Pons (tissue), 1 donor: ENCODE measurements at regions not wholly inside any gene's neighbourhood (a gene's known extent, or its start where the extent isn't known, plus 50 kb on each side); places are given as distances from the start of the nearest gene placed in this dataset.

ENCODE experiments used
- DNase-seq: peaks from one replicate; pipeline ENCODE4 v3.0.0-alpha.2; 2016; ENCODE audit warnings: low spot score

DNA sequence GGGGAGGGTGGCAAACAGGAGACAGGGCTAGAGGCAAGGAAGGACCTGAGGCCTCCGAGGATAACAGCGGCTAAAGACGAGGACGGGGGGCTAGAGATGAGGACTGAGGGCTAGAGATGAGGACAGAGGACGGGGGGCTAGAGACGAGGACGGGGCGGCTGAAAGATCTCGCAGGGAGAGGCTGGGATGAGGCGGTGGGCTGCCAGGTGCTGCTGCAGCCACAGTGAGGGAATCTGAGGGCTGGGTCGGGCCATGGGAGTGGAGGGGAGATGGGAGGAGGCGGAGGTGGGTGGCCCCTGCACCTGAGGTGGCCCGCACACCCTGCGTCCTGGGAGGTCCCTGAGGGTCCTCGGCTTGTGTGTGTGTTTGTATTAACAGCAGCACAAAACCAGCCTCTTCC is 350.2 kb upstream of the SALL3 start:
- no peak for DNase-seq

DNA sequence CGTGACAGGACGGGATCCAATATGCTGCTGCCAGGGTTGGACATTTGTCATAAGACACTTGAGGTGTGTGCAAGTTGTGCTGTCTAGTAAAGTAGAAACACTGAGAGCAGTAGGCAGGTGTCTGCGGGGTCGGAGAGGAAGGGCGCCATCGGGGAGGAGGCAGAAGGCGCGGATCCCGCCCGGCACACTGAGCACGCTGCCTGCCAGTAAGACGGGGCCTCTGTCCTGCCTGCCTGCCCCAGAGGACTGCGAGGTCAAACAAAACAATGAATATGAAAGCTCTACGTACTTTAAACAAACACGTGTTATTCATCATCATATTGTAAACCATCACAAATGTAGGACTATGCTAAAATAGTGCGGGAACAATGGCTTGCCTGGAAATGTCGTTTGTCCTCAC is 349.3 kb upstream of the SALL3 start:
- DNase-seq, result no peak

DNA sequence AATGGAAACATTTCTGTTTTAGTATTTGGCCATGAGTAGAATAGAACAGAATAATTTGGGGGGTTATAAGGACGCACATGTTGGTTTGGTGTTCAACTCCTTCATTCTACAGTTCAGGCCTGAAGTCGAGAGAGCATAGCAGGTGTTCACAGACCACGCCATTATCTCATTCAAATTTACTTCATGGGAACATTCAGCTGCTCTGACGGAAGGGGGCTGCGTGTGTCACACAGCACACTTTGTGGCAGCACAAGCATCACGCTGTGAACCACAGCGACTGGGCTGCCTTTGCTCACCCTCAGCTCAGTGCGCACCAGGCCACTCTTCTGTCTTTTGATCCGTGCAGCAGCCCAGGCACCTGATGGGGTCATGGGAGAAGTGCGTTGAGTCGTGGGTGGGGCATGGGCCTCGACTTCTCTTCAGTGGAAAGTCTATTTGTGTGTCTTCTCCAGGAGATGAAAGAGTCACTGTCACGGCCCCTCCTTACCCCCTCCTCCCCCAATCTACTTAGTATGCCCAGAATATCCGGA is 348.6 kb upstream of the SALL3 start:
- no peak for DNase-seq

DNA sequence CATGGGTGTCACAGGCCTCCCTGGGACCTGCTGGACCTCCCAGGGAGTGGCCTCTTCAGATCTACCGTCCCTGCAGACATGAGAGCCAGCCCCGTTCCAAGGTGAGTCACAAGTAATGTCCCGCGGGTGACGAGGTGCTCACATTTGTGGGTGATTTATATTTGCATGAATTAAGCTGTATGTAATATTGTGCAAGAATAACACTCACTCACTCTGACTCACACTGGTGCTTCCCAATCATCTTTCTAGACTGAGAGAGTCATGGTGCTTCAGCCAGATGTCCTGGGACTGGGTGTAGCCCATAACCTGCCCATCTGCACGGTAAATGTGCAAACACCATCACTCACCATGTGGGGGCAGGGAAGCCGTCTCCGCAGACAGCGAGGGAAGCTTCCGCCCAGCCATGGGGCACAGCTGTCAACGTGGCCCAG is 347.5 kb upstream of the SALL3 start:
- no peak for DNase-seq

DNA sequence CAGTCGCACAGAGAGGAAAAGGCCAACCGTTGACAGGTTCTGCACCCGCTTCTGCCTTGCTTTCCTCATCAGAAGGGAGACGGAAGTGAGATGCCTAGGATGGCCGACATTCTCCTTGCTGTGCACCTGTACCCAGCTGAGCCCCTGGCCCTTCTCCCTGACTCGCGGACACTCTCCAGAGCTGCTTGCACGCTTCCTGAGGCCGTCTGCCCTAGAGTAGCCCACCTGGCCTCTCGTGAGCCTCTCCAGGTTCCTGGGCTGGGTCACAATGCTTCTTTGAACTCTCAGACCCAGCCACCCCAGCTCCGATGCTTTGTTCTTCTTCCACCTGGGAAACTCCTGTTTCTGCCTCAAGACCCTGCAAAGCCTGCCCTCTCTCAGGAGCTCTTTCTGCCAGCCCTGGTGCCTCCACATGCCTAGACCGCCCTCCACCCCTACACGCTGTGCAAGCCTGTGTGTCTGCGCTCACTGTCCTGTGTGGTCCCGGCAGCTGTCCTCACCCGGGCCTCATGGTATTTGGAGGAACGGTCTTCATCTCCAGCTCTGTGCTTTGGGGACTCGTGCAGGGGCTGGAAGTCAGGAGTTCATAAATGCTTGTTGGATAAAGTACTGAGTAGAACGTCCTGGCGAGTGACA is 345.4 kb upstream of the SALL3 start:
- DNase-seq, result no peak

DNA sequence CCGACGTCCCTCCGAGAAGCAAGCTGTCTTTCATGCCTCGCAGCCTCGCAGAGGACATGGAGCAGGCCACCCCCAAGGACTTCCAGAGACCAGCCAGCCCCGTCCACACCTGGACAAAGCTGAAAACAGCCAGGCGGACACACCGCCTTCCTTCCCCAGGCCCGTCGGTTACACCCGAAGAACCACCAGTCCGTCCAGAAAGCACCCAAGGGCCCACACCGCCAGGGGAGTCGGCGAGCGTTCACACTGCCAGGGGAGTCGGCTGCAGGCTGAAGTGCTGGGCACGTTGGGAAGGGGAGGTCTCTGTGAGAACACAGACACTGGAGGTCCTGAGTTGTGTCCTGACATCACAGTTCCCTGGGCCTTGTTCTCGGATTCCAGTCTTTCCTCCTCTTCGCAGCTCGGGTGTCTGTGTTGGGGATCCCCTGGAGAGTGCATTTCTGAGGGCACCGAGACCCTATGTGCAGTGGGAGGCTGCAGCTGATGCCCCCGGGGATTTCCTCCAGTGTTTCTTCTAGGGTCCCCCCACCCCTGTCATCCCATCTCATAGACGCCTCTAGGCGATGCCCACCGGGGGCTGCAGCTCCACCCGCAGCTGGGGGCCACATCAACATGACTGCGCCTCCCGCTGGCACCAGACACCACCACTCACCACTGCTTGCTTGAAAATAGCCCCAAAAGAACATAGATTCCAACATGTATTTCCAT is 344.4 kb upstream of the SALL3 start:
- DNase-seq, result no peak

DNA sequence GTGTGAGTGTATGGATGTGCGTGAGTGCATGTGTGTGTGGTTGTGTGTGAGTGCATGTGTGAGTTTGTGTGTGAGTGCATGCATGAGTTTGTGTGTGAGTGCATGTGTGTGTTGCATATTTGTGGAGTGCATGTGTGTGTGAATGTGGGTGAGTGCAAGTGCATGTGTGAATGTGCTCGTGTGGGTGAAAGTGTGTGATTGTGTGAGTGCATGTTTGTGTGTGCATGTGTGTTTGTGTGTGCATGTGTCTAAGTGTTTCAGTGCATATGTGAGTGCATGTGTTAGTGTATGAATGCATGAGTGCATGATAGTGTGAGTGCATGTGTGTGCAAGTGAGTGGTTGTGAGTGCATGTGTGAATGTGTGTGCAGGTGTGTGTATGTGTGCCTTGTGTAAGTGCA is 343.4 kb upstream of the SALL3 start:
- DNase-seq, result no peak

DNA sequence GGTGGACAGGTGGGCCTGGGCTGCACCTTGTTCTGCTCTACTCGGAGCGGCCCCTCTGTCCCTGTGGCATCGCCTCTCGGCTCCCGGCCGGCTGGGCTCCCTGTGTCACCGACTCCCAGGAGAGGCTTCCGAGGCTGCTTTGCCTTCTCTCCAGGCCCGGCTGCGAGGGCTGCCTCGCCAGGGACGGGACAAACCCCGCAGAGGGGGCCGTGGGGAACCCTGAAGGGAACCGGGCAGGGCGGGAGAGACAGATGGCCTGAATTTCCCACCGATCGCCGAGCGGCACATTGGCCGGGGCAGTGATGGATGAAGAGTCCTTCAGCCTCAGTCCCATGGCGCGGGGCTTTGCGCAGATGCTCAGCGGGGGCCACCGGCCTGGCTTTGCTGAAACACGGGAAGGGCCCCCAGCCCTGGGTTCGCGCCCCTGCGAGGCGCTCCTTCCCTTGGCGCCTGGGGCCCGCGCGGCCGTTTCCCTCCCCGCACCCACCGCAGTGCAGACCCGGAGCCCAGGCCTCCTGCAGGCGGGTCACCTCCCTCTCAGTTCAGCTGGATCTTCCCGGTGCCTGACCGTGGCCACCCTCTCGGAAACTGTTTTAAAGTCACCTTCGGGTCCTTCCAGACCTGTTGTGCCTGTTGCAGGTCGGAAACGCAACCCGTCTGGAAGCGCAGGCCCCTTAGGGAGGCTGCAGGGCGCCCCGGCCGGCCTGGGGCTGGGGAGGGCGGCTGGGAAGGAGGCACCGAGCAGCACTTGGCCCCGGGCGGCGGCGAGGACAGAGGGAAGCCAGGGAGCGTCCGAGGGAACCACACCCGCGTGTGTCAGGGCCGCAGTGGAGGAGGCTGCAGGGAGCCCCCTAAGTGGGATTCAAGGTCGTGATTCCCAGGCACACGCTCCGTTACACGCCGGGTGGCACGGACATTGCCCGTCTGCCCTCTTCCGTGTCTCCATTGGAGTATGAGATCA is 341.9 kb upstream of the SALL3 start:
- no peak for DNase-seq

DNA sequence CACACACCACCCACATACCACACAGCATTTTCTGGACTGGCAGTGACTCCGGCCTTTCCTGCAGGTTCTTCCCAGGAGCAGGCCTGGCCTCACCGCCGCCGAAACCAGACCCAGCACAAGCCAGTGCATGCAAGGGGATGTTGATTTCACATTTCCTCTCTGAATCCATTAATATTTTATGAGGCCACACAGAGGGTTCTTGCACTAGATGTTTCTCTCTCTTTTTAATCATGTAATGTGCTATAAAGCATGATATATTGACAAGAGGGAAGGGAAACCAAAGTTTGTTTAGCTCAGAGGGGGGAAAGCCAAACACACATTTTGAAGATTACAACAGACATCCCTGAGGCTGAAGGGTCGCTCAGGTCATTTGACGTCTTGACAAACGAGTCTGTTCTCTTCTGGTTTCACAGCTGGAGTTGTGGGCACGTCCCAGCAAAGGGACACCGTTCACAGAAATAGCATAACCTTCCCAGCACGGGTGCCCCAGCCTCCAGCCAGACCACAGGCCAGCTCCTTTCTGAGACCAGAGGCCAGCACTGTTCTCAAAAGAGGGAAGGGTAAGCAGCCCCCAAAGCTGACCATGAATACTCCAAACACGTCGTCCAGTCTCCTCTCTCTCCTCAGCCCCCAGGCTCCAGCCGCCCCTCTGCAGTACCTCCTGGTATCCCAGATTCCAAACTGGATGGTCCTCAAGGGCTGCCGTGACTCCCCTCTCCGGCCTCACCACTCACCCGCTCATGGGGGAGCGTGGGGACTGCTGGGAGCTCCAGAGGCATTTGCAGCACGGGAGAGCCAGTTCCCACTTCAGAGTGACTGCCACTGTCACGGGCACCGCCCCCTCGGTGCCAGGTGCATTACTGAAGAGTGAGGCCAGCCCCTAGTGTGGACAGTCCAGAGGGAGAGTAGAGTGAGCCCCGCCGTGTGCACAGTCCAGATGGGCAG is 340.3 kb upstream of the SALL3 start:
- no peak for DNase-seq

DNA sequence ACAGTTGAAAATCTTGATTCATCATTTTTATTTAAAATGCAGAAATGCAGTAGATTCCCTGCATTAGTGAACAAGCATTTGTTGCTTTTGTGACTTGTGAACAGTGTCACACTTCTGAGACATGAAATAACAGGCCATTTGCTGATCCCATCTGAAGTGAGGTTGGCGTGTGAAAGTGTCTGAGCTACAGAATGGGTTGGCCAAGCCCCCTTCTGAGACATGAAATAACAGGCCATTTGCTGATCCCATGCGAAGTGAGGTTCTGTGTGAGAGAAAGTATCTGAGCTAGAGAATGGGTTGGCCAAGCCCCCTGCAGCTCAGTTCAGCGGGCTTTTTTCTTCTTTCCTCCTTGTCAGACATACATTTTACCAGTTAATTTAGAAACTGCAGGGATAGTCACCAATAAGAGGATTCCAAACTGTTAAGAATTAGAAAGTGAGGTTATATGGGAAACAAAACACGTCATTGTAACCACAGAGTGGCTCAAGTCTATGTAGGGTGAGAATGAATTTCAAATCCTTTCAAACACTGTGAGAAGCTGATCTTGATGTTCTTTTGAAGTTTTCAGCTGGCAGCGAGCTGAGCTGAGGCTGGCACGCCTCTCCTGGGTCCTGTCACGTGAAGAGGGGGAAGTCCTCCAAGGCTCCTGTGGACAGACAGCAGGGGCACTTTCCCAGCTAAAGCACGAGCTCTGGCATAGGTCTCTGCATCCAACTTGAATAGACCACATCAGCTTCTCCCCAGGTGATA is 339.2 kb upstream of the SALL3 start:
- peak; percentile 17 for DNase-seq

DNA sequence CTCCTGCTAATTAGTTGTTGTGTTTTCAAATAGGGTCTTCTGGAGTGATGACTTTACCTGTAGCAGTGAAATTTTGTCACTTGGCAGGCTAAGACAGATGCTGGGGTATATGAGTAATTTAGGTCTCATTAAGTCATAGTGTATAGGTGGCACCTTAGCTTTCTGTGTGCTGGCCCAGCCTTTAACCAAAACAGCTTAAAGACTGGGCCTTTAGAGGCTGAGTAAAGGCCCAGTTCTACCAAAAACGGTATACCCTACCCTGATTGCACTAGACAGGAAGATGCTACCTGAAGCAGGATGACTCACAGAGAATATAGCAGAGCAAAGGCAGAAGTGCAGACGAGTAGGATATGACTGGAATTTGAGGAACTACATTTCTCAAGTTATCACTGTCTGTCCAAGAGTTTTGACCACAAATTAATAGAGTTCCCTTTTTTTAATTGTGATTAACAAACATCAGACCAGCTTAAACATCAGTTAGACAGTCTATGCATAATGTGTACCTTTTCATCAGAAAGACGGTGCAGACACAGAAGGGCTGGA is 337.9 kb upstream of the SALL3 start:
- DNase-seq, result peak; percentile 11

DNA sequence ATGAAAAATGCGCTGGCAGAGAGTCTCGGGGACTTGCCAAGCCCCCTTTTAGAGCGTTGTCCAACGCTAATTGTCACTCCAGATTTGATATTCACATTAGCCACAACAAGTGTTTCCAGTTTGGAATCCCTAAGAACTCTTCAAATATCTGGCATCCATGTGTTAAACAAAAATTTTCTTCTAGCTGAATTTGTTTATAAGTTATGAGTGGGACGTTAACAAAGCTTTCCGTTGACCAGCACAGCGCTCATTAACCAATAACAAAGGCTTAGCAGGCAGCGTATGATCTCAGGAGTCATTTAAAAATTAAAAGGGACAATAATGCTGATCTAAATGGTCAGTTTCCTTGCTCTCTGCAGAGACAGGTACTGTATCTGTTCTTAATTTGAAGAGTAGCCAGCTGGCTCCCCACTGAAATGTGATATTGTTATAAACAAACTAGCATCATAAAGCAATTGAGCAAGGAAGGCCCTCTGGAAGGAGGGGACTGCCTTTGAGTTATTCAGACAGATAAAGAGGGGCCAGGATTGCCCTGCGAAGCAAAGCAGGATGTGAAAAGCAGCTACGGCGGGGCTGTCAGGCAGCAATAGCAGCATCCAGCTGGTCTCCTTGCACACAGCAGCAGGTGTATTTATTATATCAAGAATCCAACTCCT is 337.2 kb upstream of the SALL3 start:
- no peak for DNase-seq

DNA sequence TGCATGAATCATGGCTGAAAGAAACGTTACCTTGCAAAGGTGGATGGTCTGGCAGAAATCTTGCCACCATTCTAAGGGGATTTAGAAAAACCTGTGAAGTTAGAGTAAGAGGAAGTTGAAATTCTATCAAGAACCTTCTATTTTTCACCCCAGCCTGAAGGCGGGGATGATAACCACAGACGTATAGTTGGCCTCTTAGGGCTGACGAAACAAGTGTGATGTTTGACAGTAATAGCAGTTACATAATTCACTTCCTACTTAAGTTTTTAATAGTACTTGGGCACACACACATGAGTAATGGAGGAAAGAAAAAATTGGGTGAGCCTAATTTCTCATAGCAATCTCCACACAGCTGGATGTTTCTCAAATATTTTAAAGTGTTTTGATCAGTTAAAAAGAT is 336.6 kb upstream of the SALL3 start:
- peak; percentile 43 for DNase-seq

DNA sequence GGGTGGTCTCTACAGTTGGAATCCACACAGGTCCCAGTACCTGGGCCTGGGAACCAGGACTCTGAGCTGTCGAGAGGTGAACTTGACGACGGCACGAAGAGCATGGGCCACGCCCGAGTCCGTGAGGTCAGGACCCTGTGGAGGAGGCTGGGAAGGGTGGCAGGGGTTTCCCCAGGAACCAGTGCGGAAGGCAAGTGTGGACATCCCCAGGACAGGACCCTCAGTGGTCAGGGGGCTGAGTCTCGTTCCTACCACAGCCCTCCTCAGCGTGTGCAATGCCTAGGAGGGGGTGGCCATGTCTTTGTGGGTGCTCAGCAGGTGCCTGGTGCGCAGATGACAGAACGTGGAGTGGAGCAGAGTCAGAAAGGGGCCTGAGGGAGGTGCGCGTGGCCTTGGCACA is 335.6 kb upstream of the SALL3 start:
- no peak for DNase-seq

DNA sequence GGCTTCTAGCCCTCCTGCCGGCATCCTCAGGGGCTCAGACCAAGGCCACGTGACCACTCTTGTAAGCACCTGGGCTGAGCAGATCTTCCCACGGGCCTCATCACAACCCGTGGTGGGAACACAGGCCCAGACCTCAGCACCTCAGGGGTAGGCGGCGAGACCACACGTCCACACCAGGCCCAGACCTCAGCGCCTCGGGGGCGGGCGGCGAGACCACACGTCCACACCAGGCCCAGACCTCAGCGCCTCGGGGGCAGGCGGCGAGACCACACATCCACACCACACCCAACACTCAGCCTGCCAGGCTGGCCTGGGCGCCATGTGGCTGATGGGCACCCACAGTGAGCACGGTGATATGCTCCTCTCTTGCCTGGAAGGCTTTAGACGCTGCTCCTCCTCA is 334.4 kb upstream of the SALL3 start:
- no peak for DNase-seq

DNA sequence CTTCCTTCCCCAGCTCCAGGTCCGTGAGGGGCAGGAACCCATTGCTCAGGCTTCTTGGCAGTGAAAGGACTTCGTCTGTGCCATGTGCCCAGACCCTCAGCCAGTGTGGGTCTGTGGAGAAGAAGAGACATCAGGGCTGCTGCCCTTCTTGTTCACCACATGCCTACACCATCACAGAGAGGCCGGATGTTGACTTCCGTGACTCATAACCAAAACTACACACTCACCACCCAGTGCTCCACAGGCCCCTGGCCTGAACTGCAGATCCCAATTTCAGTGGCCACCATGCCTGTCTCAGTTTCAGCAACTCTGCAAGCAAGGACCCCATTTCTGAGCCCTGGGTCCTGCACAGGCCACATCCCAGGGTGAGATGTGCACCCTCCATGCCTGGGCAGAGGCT is 332.6 kb upstream of the SALL3 start:
- DNase-seq, result no peak

DNA sequence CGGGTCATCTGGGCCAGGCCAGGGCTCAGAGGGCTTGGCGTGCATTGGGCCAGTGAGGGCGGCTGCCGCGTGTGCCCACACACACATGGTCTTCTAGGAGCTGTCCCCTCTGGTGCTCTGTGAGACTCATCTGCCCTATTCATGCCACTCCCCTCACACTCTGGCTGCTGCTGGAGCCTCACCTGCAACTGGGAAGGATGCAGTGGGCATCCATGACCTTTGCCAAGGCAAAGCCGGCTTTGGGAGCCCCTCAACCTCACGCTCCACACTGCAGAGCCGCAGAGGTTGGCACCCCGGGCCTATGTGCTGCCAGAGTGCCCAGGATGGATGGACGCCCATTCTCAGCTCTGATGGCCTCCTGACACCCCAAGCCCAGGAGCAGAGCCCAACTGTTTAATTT is 330.2 kb upstream of the SALL3 start:
- no peak for DNase-seq

DNA sequence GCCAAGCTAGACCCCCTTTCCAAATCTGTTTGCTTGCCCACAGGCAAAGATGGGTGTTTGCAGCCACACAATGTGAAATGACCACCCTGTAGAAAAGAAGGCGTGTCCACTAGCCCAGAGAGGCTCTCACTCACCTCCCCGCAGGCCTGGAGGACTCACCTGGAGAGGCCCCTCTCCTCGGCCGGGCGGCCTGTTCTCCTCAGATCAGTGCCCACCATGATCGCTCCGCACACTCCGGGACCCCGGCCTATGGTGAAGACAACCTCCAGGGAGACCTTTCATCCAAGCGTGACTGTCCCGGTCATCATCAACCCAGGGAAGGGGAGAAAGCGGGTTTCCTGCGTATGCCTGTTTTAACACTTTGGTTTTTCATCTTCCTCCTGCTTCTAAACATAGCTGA is 328.7 kb upstream of the SALL3 start:
- DNase-seq, result no peak

DNA sequence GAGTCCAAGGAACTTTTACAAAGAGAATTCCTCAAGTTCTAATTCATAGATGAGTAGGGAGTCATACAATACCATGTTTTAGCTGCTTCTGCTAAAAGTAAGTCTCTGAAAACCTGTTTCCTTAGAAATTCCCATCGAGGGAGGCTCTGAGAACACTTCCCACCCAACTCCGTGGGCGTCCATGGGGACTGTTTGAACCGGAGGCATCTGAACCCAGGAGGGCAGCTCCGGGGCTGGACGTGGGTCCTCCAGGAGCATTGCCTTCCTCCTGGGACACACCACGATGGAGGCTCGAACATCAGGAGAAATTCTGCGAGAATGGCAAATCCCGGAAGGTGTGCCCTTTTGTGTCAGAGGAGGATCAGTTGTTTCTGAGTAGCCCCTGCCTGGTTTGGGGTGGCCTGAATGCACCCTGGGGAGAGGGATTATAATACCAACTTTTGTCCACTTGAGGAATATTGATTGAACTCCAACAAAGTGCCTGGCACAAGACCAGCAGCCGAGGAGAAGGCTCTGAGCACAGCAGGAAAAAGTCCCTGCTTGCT is 327.5 kb upstream of the SALL3 start:
- no peak for DNase-seq

DNA sequence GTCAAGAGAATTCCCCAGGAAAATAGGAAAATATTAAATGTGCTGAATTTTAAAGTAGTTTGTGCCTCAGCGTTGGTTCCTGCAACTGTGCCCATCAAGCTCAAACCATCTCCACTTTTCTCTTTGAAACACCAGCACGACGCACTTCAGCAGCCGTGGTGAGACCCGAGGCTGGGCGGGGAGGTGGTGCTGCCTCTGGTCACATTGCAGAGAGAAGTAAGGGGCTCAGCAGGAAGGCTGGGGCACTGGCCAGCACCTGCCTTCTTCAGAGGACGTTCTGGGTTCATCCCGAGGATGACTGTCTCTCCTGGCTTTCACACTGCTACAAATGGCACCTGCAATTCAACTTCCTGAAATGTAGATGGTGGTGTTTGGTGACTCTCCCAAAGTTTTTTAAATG is 323.7 kb upstream of the SALL3 start:
- no peak for DNase-seq
